IMR-90 (cell line): ENCODE measurements at regions not wholly inside any gene's neighbourhood (a gene's known extent, or its start where the extent isn't known, plus 50 kb on each side); places are given as distances from the start of the nearest gene placed in this dataset.

Source experiments
- ATAC-seq: fragments of 200-7000 bp; cut with Tn5 transposase; 2 replicates; pipeline ENCODE4 v1.9.1; 2020; ENCODE audit warnings: low read depth, mild to moderate bottlenecking, moderate library complexity
- BruUV-seq: library from RNA; stranded (reverse); fragments of 400-500 nt; replicated peaks from 2 replicates; lab custom pipeline; 2021; lab: Mats Ljungman, UMichigan
- CTCF ChIA-PET: fragments of 300-600 bp; formaldehyde crosslinking; extraction: SDS; loops from one replicate; lab custom pipeline; 2021; ENCODE audit warnings: antibody characterized with exemption; lab: Yijun Ruan, JAX
- POLR2A ChIA-PET: fragments of 300-600 bp; sonication (Branson Sonifier 250); formaldehyde crosslinking; loops from one replicate; lab custom pipeline; 2022; ENCODE audit warnings: antibody characterized with exemption; ENCODE audit not compliant: unreplicated experiment; lab: Charles Lee
- DNase-seq: peaks from one replicate; pipeline ENCODE4 v3.0.0; 2013
- H2AFZ ChIP-seq: replicated peaks from 2 replicates; pipeline ENCODE3; 2013; ENCODE audit warnings: low read length, mild to moderate bottlenecking; ENCODE audit not compliant: poor library complexity
- H2AK5ac ChIP-seq: 2 replicates; pipeline ENCODE4 v1.6.1; 2013; ENCODE audit warnings: low read depth, low read length, inconsistent platforms
- H2AK9ac ChIP-seq: replicated peaks from 2 replicates; pipeline ENCODE3; 2013; ENCODE audit warnings: mild to moderate bottlenecking, low read depth, low read length, moderate library complexity; ENCODE audit not compliant: poor library complexity
- H2BK120ac ChIP-seq: 2 replicates; pipeline ENCODE4 v1.6.1; 2013; ENCODE audit warnings: low read depth, low read length, inconsistent platforms
- H2BK15ac ChIP-seq: 3 replicates; pipeline ENCODE4 v1.6.1; 2013; ENCODE audit warnings: low read depth, low read length, inconsistent platforms
- H2BK20ac ChIP-seq: 2 replicates; pipeline ENCODE4 v1.6.1; 2013; ENCODE audit warnings: low read depth, mild to moderate bottlenecking, inconsistent platforms, low read length, moderate library complexity
- H2BK5ac ChIP-seq: 2 replicates; pipeline ENCODE4 v1.6.1; 2013; ENCODE audit warnings: mild to moderate bottlenecking, low read depth, low read length, inconsistent platforms; ENCODE audit not compliant: poor library complexity, severe bottlenecking
- H3K14ac ChIP-seq: replicated peaks from 2 replicates; pipeline ENCODE4 v1.6.1; 2013; ENCODE audit warnings: low read depth, low read length, inconsistent platforms
- H3K18ac ChIP-seq: 2 replicates; pipeline ENCODE4 v1.6.1; 2013; ENCODE audit warnings: low read depth, low read length, control low read depth
- H3K23ac ChIP-seq: 2 replicates; pipeline ENCODE4 v1.6.1; 2013; ENCODE audit warnings: low read depth, low read length, inconsistent platforms
- H3K27ac ChIP-seq: 2 replicates; pipeline ENCODE4 v1.5.1; 2013; ENCODE audit warnings: mild to moderate bottlenecking, control low read depth, low read length; ENCODE audit not compliant: insufficient read depth
- H3K27me3 ChIP-seq: 2 replicates; pipeline ENCODE4 v1.6.1; 2013; ENCODE audit warnings: low read length; ENCODE audit not compliant: control insufficient read depth, insufficient read depth
- H3K36me3 ChIP-seq: 2 replicates; pipeline ENCODE4 v1.6.1; 2013; ENCODE audit warnings: low read length, mixed read lengths; ENCODE audit not compliant: control insufficient read depth, insufficient read depth
- H3K4ac ChIP-seq: 2 replicates; pipeline ENCODE4 v1.6.1; 2013; ENCODE audit warnings: low read depth, low read length, inconsistent platforms
- H3K4me1 ChIP-seq: 2 replicates; pipeline ENCODE4 v1.6.1; 2013; ENCODE audit warnings: low read length, mixed read lengths; ENCODE audit not compliant: control insufficient read depth, insufficient read depth
- H3K4me2 ChIP-seq: 2 replicates; pipeline ENCODE4 v1.6.1; 2013; ENCODE audit warnings: low read depth, mild to moderate bottlenecking, control low read depth, low read length, moderate library complexity
- H3K4me3 ChIP-seq: 2 replicates; pipeline ENCODE4 v1.5.1; 2013; ENCODE audit warnings: low read depth, mild to moderate bottlenecking, control low read depth, low read length, moderate library complexity; ENCODE audit not compliant: insufficient read depth
- H3K56ac ChIP-seq: 2 replicates; pipeline ENCODE4 v1.6.1; 2013; ENCODE audit warnings: low read length, inconsistent platforms; ENCODE audit not compliant: insufficient read depth; ENCODE audit errors: extremely low read depth
- H3K79me1 ChIP-seq, 2 experiments: 2 replicates each; pipeline ENCODE4 v1.6.1; 2013; ENCODE audit warnings: low read length in 2 of 2, inconsistent platforms in 1 of 2, low read depth in 1 of 2
- H3K9ac ChIP-seq: 2 replicates; pipeline ENCODE4 v1.6.1; 2013; ENCODE audit warnings: low read depth, low read length, control low read depth
- H3K9me1 ChIP-seq: 2 replicates; pipeline ENCODE4 v1.6.1; 2013; ENCODE audit warnings: low read length, inconsistent platforms; ENCODE audit not compliant: insufficient read depth
- H3K9me3 ChIP-seq: 2 replicates; pipeline ENCODE4 v1.6.1; 2013; ENCODE audit warnings: low read length; ENCODE audit not compliant: control insufficient read depth, insufficient read depth
- H4K20me1 ChIP-seq: 2 replicates; pipeline ENCODE4 v1.6.1; 2013; ENCODE audit warnings: low read length, inconsistent platforms; ENCODE audit not compliant: insufficient read depth
- H4K5ac ChIP-seq: 2 replicates; pipeline ENCODE4 v1.6.1; 2013; ENCODE audit warnings: mild to moderate bottlenecking, low read depth, low read length, control low read depth
- H4K8ac ChIP-seq, 2 experiments: 2 replicates each; pipeline ENCODE4 v1.6.1; 2013; ENCODE audit warnings: low read depth in 2 of 2, low read length in 2 of 2, control low read depth in 1 of 2, inconsistent platforms in 1 of 2
- H4K91ac ChIP-seq: 2 replicates; pipeline ENCODE4 v1.6.1; 2013; ENCODE audit warnings: low read depth, low read length, inconsistent platforms; ENCODE audit not compliant: insufficient read depth
- BHLHE40 ChIP-seq: fragments of 150-350 bp; IDR thresholded peaks from 2 replicates; pipeline ENCODE4 v1.6.1; 2016; ENCODE audit warnings: mild to moderate bottlenecking, low read depth, low read length
- CHD1 ChIP-seq: IDR thresholded peaks from 2 replicates; pipeline ENCODE4 v1.6.1; 2012; ENCODE audit warnings: low read depth, low read length, improper control_type of control experiment
- ELK1 ChIP-seq: fragments of 150-350 bp; IDR thresholded peaks from 2 replicates; pipeline ENCODE4 v1.6.1; 2016; ENCODE audit warnings: low read depth, mild to moderate bottlenecking, low read length, moderate library complexity, borderline replicate concordance
- FOS ChIP-seq: fragments of 150-350 bp; IDR thresholded peaks from 2 replicates; pipeline ENCODE4 v1.6.1; 2016; ENCODE audit warnings: low read depth, low read length
- MAFK ChIP-seq: IDR thresholded peaks from 2 replicates; pipeline ENCODE4 v1.6.1; 2012; ENCODE audit warnings: low read depth, low read length, improper control_type of control experiment
- MAZ ChIP-seq: IDR thresholded peaks from 2 replicates; pipeline ENCODE4 v1.6.1; 2012; ENCODE audit warnings: low read depth, mild to moderate bottlenecking, low read length, improper control_type of control experiment, moderate library complexity, borderline replicate concordance
- NFE2L2 ChIP-seq: fragments of 150-350 bp; IDR thresholded peaks from 2 replicates; pipeline ENCODE4 v1.6.1; 2016; ENCODE audit warnings: low read depth, mild to moderate bottlenecking, low read length
- POLR2A ChIP-seq: IDR thresholded peaks from 2 replicates; pipeline ENCODE4 v1.6.1; 2012; ENCODE audit warnings: mild to moderate bottlenecking, low read depth, low read length
- RAD21 ChIP-seq: IDR thresholded peaks from 2 replicates; pipeline ENCODE4 v1.6.1; 2012; ENCODE audit warnings: low read length, improper control_type of control experiment
- RCOR1 ChIP-seq: IDR thresholded peaks from 2 replicates; pipeline ENCODE4 v1.6.1; 2012; ENCODE audit warnings: mild to moderate bottlenecking, low read length, improper control_type of control experiment; ENCODE audit not compliant: insufficient replicate concordance
- RFX5 ChIP-seq: IDR thresholded peaks from 2 replicates; pipeline ENCODE4 v1.8.0; 2012; ENCODE audit warnings: low read depth, mild to moderate bottlenecking, low read length, moderate library complexity
- SMC3 ChIP-seq: fragments of 150-350 bp; IDR thresholded peaks from 2 replicates; pipeline ENCODE4 v1.6.1; 2016; ENCODE audit warnings: low read depth, mild to moderate bottlenecking, antibody characterized with exemption, low read length, moderate library complexity
- USF2 ChIP-seq: fragments of 150-350 bp; IDR thresholded peaks from 2 replicates; pipeline ENCODE4 v1.6.1; 2017; ENCODE audit warnings: mild to moderate bottlenecking, antibody characterized with exemption, low read length, low read depth
- WGBS, 2 experiments: methylation state at CpG; one replicate each; pipeline versions ENCODE4 v1.1.5 to v1.1.7; 2013; ENCODE audit warnings: missing lambda C conversion rate in 2 of 2; ENCODE audit not compliant: insufficient read length in 1 of 2; ENCODE audit errors: extremely low coverage in 2 of 2; 5-methylcytosine and 5-hydroxymethylcytosine counted together
- dilution Hi-C: fragments of 300-500 bp; cut with HindIII; formaldehyde crosslinking; loops from one replicate; pipeline ENCODE4 v1.14.3; 2018; ENCODE audit warnings: low sequenced_read_pairs; ENCODE audit not compliant: unreplicated experiment
- in situ Hi-C: fragments of 300-500 bp; cut with MboI; formaldehyde crosslinking; loops from 3 replicates; pipeline ENCODE4 v1.14.3; 2019; ENCODE audit warnings: low sequenced_read_pairs, inconsistent platforms, mixed read lengths
- intact Hi-C: fragments of 100-400 bp; cut with micrococcal nuclease; formaldehyde crosslinking; loops from 2 replicates; pipeline ENCODE4 v1.10.0; 2022

GRCh38 chr7:149655784-149656183, 117.6 kb downstream of the ZNF467 start:
- no peak overlapping the region for H3K18ac ChIP-seq
- H3K56ac ChIP-seq, result no peak overlapping the region
- no peak overlapping the region for H2AK5ac ChIP-seq
- H4K20me1 ChIP-seq, result no peaks in the 10 kb centered on the region
- intact Hi-C loops (no loop called here), dilution Hi-C loops (no loop called here), in situ Hi-C loops (no loop called here)
- H3K27me3 ChIP-seq, result no peaks in the 10 kb centered on the region
- H4K91ac ChIP-seq, result no peak overlapping the region
- H3K36me3 ChIP-seq, result no peaks in the 10 kb centered on the region
- H2BK15ac ChIP-seq, result no peak overlapping the region
- H2BK20ac ChIP-seq, result no peak overlapping the region
- H3K4ac ChIP-seq, result no peak overlapping the region
- no peaks in the 10 kb centered on the region for H3K9me1 ChIP-seq
- no peaks in the 10 kb centered on the region for H3K9me3 ChIP-seq
- no peak overlapping the region for H3K14ac ChIP-seq
- no peak overlapping the region for H3K23ac ChIP-seq
- no peak overlapping the region for H2AK9ac ChIP-seq
- no peaks in the 10 kb centered on the region for H3K79me1 ChIP-seq
- no peak overlapping the region for H2BK120ac ChIP-seq
- ATAC-seq, result no peak
- TF ChIP-seq USF2, result no peak
- no peak for TF ChIP-seq POLR2A
- TF ChIP-seq MAZ, result no peak
- TF ChIP-seq MAFK, result no peak
- no peak for TF ChIP-seq FOS
- no peak for TF ChIP-seq BHLHE40
- TF ChIP-seq RFX5, result no peak
- TF ChIP-seq SMC3, result no peak
- TF ChIP-seq ELK1, result no peak
- TF ChIP-seq RAD21, result no peak
- no peak for TF ChIP-seq CHD1
- TF ChIP-seq NFE2L2, result no peak
- TF ChIP-seq RCOR1, result no peak
- ChIA-PET CTCF (no interaction called here), POLR2A (no interaction called here)
- H3K4me3 ChIP-seq, result no peak overlapping the region
- H2BK5ac ChIP-seq, result no peak overlapping the region
- no peak overlapping the region for H4K5ac ChIP-seq
- H2AFZ ChIP-seq, result no peak overlapping the region
- H4K8ac ChIP-seq, result no peak overlapping the region
- H3K9ac ChIP-seq, result no peak overlapping the region
- no peak for DNase-seq
- H3K4me2 ChIP-seq, result no peak overlapping the region
- no CpG with 5 or more reads among the region's 1 CpG for WGBS, 2 experiments
- H3K4me1 ChIP-seq, result no peaks in the 10 kb centered on the region
- BruUV-seq, result no TSS peak
- H3K27ac ChIP-seq, result no peak overlapping the region
